ENCODE measurements at regions not wholly inside any gene's neighbourhood (a gene's known extent, or its start where the extent isn't known, plus 50 kb on each side); places are given as distances from the start of the nearest gene placed in this dataset.

DNA sequence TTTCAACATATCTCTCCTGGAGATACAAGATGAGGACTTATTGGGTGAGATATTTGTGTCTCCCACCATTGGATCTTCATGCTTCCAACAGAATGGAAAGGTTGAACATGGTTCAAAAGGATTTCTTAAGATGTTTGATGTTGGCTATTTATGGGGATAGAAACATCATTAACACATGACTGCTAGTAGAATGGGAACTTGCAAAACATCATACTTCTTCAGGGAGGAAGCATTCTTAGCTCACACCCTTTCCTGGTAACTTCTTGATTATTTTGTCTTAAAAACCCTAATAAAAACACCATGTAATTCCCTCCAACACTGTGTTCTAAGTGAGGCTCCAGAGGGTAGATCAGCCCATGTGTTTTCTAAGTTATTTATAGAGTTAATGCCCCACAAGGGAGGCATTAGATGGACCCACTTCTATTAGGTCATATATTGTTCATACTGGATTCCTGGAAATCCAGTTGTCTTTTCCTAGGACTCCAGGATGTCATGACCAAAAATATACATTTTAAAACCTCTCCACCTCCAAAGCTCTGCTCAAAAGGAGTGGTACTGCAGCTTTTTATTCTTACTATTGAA, 95.8 kb downstream of the FOXD1 start:
- in situ Hi-C loops (cut with MboI; ENCODE audit: low sequenced_read_pairs, unreplicated experiment) = no loop called here
- TF ChIP-seq, protein P1, sequence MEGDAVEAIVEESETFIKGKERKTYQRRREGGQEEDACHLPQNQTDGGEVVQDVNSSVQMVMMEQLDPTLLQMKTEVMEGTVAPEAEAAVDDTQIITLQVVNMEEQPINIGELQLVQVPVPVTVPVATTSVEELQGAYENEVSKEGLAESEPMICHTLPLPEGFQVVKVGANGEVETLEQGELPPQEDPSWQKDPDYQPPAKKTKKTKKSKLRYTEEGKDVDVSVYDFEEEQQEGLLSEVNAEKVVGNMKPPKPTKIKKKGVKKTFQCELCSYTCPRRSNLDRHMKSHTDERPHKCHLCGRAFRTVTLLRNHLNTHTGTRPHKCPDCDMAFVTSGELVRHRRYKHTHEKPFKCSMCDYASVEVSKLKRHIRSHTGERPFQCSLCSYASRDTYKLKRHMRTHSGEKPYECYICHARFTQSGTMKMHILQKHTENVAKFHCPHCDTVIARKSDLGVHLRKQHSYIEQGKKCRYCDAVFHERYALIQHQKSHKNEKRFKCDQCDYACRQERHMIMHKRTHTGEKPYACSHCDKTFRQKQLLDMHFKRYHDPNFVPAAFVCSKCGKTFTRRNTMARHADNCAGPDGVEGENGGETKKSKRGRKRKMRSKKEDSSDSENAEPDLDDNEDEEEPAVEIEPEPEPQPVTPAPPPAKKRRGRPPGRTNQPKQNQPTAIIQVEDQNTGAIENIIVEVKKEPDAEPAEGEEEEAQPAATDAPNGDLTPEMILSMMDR (IDR thresholded peaks at IDR 0.05; ENCODE audit: borderline replicate concordance, control extremely low read depth, extremely low read depth, insufficient read depth, missing control alignments) = no peak
- DNase-seq (ENCODE audit: low spot score) = no peak

DNA sequence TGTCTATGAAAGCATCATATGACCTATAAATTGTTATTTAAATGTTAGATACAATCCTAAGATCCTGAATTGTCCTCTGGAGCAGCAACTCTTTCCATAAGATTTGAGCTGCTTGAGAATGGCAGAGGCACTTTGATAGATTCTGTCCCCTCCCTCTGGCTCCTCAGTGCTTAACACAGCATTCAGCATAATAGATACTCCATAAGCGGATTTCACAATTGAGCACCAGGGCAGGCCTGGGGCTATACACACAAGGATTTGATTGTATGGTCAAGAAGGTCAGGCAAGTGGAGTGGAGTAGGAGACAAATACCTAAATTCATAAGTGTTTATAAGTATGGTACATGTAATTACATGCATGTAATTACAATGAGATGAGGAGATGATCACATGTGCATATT, 96.3 kb downstream of the FOXD1 start:
- no peak for DNase-seq (ENCODE audit: low spot score)
- in situ Hi-C loops (cut with MboI; ENCODE audit: low sequenced_read_pairs, unreplicated experiment) = no loop called here
- TF ChIP-seq, protein P1 (IDR thresholded peaks at IDR 0.05; ENCODE audit: borderline replicate concordance, control extremely low read depth, extremely low read depth, insufficient read depth, missing control alignments) = no peak

DNA sequence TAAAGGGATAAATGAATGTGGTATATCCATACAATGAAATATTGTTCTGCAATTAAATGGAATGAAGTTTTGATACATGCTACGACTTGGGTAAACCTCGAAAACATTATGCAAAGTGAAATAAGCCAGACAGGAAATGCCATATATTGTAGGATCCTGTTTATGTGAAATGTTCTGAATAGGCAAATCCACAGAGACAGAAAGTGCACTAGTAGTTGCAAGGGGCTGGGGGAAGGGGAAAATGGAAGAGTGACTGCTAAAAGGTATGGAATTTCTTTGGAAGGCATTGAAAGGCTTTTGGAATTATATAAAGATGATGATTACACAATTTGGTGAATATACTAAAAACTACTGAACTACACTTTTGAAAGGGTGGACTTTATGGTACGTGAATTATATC, 97.0 kb downstream of the FOXD1 start:
- in situ Hi-C loops (cut with MboI; ENCODE audit: low sequenced_read_pairs, unreplicated experiment) = no loop called here
- DNase-seq (ENCODE audit: low spot score) = no peak
- TF ChIP-seq, protein P1 (IDR thresholded peaks at IDR 0.05; ENCODE audit: borderline replicate concordance, control extremely low read depth, extremely low read depth, insufficient read depth, missing control alignments) = no peak

DNA sequence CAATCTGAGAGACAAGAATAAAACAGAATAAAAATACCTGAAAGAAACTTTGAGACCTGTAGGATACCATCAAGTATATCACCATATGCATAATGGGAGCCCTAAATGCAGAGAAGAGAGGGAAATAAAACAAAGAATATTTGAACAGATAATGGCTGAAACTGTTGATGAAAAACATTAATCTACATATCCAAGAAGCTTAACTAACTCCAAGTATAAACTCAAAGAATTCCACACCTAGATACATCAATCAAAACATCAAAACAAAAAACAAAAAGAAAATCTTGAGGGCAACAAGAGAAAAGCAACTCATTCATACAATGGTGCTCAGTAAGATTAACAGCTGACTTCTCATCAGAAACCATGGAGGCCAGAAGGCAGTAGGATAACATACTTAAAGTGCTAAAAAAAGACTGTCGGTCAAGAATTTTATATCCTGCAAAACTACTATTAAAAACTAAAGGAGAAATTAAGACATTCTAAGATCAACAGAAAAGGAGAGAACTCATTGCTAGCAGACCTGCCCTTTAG, 101.6 kb downstream of the FOXD1 start:
- DNase-seq (ENCODE audit: low spot score) = no peak
- in situ Hi-C loops (cut with MboI; ENCODE audit: low sequenced_read_pairs, unreplicated experiment) = no loop called here
- TF ChIP-seq, protein P1 (IDR thresholded peaks at IDR 0.05; ENCODE audit: borderline replicate concordance, control extremely low read depth, extremely low read depth, insufficient read depth, missing control alignments) = no peak

DNA sequence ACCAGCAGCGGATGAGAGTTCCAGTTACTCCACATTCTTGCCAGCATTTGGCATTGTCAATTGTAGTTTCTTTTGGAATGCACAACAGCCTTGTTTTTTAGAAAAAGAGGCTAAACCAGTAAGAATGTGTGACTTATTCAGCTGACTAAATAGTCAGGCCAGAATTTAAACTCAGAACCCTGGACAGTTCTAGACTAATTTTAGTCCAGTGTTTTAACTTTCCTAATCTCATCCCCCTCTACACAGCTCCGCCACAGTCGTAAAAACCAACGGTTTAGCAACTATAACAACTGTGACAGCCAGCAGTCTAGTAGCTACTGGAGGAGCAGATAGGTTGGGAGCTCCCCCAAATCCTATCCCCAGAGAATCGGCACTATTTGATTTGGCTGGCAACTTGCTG, 103.7 kb downstream of the FOXD1 start:
- in situ Hi-C loops (cut with MboI; ENCODE audit: low sequenced_read_pairs, unreplicated experiment) = no loop called here
- TF ChIP-seq, protein P1 (IDR thresholded peaks at IDR 0.05; ENCODE audit: borderline replicate concordance, control extremely low read depth, extremely low read depth, insufficient read depth, missing control alignments) = no peak
- no peak for DNase-seq (ENCODE audit: low spot score)

DNA sequence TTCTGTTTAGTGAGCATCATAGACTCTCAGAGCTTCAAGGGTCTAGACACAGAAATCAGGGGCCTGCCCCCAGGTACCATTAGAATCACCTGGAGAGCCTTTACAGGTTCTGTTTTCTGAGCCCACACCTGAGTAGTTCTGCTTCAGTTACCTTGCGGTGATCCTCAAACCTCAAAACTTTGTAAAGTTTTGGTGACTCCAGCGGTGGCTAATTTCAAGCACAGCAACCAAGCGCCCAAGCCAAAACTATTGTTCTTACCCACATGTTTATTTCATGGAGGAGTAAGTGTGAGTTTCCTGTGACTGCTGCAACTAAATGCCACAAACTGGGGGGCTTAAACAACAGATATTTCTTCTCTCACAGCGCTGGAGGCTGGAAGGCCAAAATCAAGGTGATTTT, 108.9 kb downstream of the FOXD1 start:
- DNase-seq (ENCODE audit: low spot score) = no peak
- TF ChIP-seq, protein P1 (IDR thresholded peaks at IDR 0.05; ENCODE audit: borderline replicate concordance, control extremely low read depth, extremely low read depth, insufficient read depth, missing control alignments) = no peak
- in situ Hi-C loops (cut with MboI; ENCODE audit: low sequenced_read_pairs, unreplicated experiment) = no loop called here

All from GM13976 (cell line).